ENCODE measurements at regions not wholly inside any gene's neighbourhood (a gene's known extent, or its start where the extent isn't known, plus 50 kb on each side); places are given as distances from the start of the nearest gene placed in this dataset.

DNA sequence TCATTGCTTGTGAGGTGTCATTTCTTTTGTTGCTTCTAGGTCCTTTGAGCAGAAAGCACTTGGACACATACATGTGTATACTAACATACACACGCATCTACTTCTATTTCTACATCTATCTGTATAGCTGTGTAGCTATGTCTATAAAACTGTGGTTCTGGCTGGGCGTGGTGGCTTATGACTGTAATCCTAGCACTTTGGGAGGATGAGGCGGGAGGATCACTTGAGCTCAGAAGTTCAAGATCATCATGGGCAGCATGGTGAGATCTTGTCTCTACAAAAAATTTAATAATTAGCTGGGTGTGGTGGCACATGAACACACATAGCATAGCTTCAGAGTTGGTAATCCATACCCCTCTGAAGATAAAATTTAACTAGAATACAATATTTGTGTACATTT, 65.0 kb upstream of the MAGI1 start:
- no peak overlapping the region for H3K27ac ChIP-seq
- TF ChIP-seq ZFX (IDR thresholded peaks at IDR 0.05; ENCODE audit: borderline replicate concordance), result no peak
- TF ChIP-seq, protein P1, sequence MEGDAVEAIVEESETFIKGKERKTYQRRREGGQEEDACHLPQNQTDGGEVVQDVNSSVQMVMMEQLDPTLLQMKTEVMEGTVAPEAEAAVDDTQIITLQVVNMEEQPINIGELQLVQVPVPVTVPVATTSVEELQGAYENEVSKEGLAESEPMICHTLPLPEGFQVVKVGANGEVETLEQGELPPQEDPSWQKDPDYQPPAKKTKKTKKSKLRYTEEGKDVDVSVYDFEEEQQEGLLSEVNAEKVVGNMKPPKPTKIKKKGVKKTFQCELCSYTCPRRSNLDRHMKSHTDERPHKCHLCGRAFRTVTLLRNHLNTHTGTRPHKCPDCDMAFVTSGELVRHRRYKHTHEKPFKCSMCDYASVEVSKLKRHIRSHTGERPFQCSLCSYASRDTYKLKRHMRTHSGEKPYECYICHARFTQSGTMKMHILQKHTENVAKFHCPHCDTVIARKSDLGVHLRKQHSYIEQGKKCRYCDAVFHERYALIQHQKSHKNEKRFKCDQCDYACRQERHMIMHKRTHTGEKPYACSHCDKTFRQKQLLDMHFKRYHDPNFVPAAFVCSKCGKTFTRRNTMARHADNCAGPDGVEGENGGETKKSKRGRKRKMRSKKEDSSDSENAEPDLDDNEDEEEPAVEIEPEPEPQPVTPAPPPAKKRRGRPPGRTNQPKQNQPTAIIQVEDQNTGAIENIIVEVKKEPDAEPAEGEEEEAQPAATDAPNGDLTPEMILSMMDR (IDR thresholded peaks at IDR 0.05), result no peak

DNA sequence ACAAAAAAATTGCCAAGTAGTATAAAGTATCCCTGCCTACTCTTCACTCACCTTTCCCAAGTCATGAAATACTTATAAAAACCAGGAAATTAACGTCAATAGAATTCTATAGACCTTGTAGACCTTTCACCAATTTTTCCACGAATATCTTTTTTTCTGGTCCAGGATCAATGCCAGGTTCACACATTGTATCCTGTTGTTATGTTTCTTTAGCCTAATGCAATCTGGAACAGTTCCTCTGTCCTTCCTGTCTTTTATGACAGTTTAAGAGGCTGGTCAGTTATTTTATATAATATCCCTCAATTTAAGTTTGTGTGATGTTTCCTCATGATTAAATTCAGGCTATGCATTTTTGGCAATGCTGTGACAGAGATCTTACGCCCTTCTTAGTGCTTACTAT, 63.2 kb upstream of the MAGI1 start:
- TF ChIP-seq, protein P1 (IDR thresholded peaks at IDR 0.05), result no peak
- no peak for TF ChIP-seq ZFX (IDR thresholded peaks at IDR 0.05; ENCODE audit: borderline replicate concordance)

GRCh38 chr3:66099541-66100065, 60.9 kb upstream of the MAGI1 start:
- TF ChIP-seq ZFX (IDR thresholded peaks at IDR 0.05; ENCODE audit: borderline replicate concordance), result no peak
- TF ChIP-seq, protein P1 (IDR thresholded peaks at IDR 0.05), result no peak
- H3K27ac ChIP-seq, result no peak overlapping the region

More for the DNA sequence above, 63.2 kb upstream of the MAGI1 start:
- H3K27ac ChIP-seq, result no peak overlapping the region

DNA sequence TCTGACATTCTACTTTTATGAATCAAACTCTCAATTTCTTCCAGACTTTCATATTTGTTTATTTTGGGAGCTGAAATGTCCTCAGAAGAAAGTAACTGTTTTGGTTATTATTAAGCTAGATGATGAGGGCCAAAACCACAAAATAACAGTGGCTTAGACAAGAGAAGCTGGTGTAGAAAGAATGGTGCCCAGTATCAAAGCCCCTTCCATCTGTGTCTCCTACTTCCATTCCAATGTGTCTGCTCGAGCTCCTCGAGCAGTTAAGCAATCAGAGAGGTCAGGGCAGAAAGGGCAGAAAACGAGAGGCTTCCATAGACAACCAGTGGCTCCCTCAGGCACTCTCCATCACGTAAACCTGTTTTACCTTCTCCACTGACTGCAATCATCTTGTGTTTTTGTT, 59.7 kb upstream of the MAGI1 start:
- H3K27ac ChIP-seq, result no peak overlapping the region
- no peak for TF ChIP-seq ZFX (IDR thresholded peaks at IDR 0.05; ENCODE audit: borderline replicate concordance)
- TF ChIP-seq, protein P1 (IDR thresholded peaks at IDR 0.05), result no peak

DNA sequence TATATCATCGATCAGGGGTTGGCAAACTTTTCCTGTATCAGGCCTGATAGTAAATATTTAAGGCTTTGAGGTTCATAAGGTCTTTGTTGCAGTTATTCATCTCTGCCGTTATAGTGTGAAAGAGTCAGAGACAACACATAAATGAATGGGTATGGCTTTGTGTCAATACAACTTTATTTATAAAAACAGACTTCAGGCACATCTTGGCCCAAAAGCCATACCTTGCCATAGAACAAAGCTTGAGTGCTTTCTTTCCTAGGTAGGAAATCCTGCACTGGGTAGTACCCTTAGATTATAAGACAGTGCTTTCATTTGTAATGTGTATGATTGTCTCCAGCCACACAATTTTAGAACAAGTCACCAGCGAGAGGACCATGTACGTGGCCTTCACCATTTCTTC, 58.9 kb upstream of the MAGI1 start:
- no peak overlapping the region for H3K27ac ChIP-seq
- TF ChIP-seq, protein P1 (IDR thresholded peaks at IDR 0.05), result no peak
- TF ChIP-seq ZFX (IDR thresholded peaks at IDR 0.05; ENCODE audit: borderline replicate concordance), result no peak

DNA sequence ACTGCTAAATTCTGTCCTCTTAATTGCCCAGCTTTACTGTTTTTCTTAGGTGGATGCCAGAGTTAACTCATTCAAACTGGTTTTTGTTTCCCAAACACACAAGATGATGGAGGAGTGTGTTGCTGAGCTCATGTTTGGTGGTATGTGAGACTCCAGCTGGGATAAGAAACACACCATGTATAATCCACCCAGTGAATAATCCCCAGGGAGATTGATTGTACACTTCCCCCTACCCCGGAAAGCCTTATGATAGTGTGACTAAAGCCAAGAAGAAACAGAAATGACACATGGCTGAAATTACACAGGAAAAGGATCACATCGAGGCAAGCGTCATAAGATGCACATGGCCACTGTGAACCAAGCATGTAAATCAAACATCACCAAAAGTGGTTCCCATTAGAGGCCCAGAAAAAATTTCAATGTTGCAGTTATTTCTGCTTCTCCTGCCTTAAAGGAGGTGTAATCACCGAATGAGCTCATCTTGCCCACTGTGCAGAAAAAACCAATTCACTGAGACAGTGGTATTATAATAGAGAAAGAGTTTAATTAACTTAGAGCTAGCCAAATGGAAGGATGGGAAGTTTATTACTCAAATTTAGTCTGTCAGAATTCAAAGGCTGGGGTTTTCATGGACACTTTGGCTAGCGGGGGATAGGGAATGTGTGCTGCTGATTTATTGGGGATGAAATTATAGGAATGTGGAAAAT, 56.7 kb upstream of the MAGI1 start:
- TF ChIP-seq, protein P1 (IDR thresholded peaks at IDR 0.05), result no peak
- no peak for TF ChIP-seq ZFX (IDR thresholded peaks at IDR 0.05; ENCODE audit: borderline replicate concordance)
- H3K27ac ChIP-seq, result no peak overlapping the region

- no peak for TF ChIP-seq ZFX (IDR thresholded peaks at IDR 0.05; ENCODE audit: borderline replicate concordance)
- TF ChIP-seq, protein P1 (IDR thresholded peaks at IDR 0.05), result no peak
- H3K27ac ChIP-seq, result no peak overlapping the region
Observed at GRCh38 chr3:66093981-66094380, 55.3 kb upstream of the MAGI1 start.

Measured in 22Rv1 (cell line).